ENCODE measurements at regions not wholly inside any gene's neighbourhood (a gene's known extent, or its start where the extent isn't known, plus 50 kb on each side); places are given as distances from the start of the nearest gene placed in this dataset.

GRCh38 chr5:8341406-8341805 is 472.5 kb downstream of the MTRR start:
- H3K9me3 ChIP-seq (ENCODE audit: control insufficient read depth in 4 of 4, insufficient read depth in 3 of 4, low read length in 3 of 4), result no peaks in the 10 kb centered on the region
- no peaks in the 10 kb centered on the region for H3K36me3 ChIP-seq (ENCODE audit: control insufficient read depth in 4 of 4, insufficient read depth in 4 of 4, low read length in 4 of 4)
- no peaks in the 10 kb centered on the region for H3K27me3 ChIP-seq (ENCODE audit: control insufficient read depth in 3 of 3, insufficient read depth in 3 of 3, low read length in 2 of 3)
- 54 to 62% methylated on average over 4 of the region's 4 CpGs for WGBS, 2 donors
- H3K4me3 ChIP-seq, result no peak overlapping the region
- H3K9ac ChIP-seq (ENCODE audit: insufficient read depth in 1 of 2, low read length in 2 of 2), result no peak overlapping the region
- no peak for ATAC-seq (ENCODE audit: insufficient read depth, low FRiP score)
- TF ChIP-seq CTCF (IDR thresholded peaks at IDR 0.05; ENCODE audit: control extremely low read depth, extremely low read depth), result no peak
- no peak for DNase-seq
- no peak overlapping the region for H3K27ac ChIP-seq (ENCODE audit: low read depth in 1 of 2, low read length in 1 of 2)
- H3K4me1 ChIP-seq (ENCODE audit: control insufficient read depth in 5 of 5, insufficient read depth in 5 of 5, low read length in 5 of 5), result no peaks in the 10 kb centered on the region

- H3K27ac ChIP-seq (ENCODE audit: low read depth in 1 of 2, low read length in 1 of 2), result no peak overlapping the region
- no peak for ATAC-seq (ENCODE audit: insufficient read depth, low FRiP score)
- TF ChIP-seq CTCF (IDR thresholded peaks at IDR 0.05; ENCODE audit: control extremely low read depth, extremely low read depth), result no peak
- H3K4me3 ChIP-seq, result no peak overlapping the region
- H3K4me1 ChIP-seq (ENCODE audit: control insufficient read depth in 5 of 5, insufficient read depth in 5 of 5, low read length in 5 of 5), result no peaks in the 10 kb centered on the region
- no peaks in the 10 kb centered on the region for H3K36me3 ChIP-seq (ENCODE audit: control insufficient read depth in 4 of 4, insufficient read depth in 4 of 4, low read length in 4 of 4)
- 65 to 71% methylated on average over 1 of the region's 1 CpG for WGBS, 2 donors
- peaks cover 0 to 4% (median 0%) of the 10 kb centered on the region in 4 donors for H3K9me3 ChIP-seq (ENCODE audit: control insufficient read depth in 4 of 4, insufficient read depth in 3 of 4, low read length in 3 of 4)
- no peak for DNase-seq
- no peak overlapping the region for H3K9ac ChIP-seq (ENCODE audit: insufficient read depth in 1 of 2, low read length in 2 of 2)
- no peaks in the 10 kb centered on the region for H3K27me3 ChIP-seq (ENCODE audit: control insufficient read depth in 3 of 3, insufficient read depth in 3 of 3, low read length in 2 of 3)
These were observed 479.0 kb downstream of the MTRR start for GRCh38 chr5:8347984-8348383.

DNA sequence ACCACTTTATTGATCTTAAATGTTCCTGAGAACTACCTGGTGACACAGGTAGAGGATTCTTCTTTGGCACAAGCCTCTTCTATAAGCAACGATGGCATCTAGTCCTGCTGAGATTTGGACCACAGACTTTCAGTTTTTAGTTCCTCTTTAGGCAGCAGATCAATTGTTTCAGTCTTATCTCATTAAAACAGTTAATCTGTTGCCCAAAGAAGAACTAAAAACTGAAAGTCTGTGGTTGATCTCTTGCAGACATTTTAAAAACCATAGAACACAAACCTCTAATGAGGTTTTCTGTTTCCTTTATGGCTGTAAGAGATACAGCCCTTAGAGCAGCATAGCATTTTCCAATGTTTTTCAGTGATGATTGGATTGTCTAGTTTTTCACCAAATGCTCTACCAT is 480.9 kb downstream of the MTRR start:
- 16 to 45% methylated on average over 1 of the region's 1 CpG for WGBS, 2 donors
- H3K4me3 ChIP-seq, result no peak overlapping the region
- DNase-seq (no peak), ATAC-seq (ENCODE audit: insufficient read depth, low FRiP score) (no peak)
- no peaks in the 10 kb centered on the region for H3K27me3 ChIP-seq (ENCODE audit: control insufficient read depth in 3 of 3, insufficient read depth in 3 of 3, low read length in 2 of 3)
- H3K36me3 ChIP-seq (ENCODE audit: control insufficient read depth in 4 of 4, insufficient read depth in 4 of 4, low read length in 4 of 4), result no peaks in the 10 kb centered on the region
- H3K27ac ChIP-seq (ENCODE audit: low read depth in 1 of 2, low read length in 1 of 2), result no peak overlapping the region
- peaks cover 0 to 4% (median 0%) of the 10 kb centered on the region in 4 donors for H3K9me3 ChIP-seq (ENCODE audit: control insufficient read depth in 4 of 4, insufficient read depth in 3 of 4, low read length in 3 of 4)
- no peak for TF ChIP-seq CTCF (IDR thresholded peaks at IDR 0.05; ENCODE audit: control extremely low read depth, extremely low read depth)
- no peaks in the 10 kb centered on the region for H3K4me1 ChIP-seq (ENCODE audit: control insufficient read depth in 5 of 5, insufficient read depth in 5 of 5, low read length in 5 of 5)
- H3K9ac ChIP-seq (ENCODE audit: insufficient read depth in 1 of 2, low read length in 2 of 2), result no peak overlapping the region

GRCh38 chr5:8350644-8351339 is 481.8 kb downstream of the MTRR start:
- TF ChIP-seq CTCF (IDR thresholded peaks at IDR 0.05; ENCODE audit: control extremely low read depth, extremely low read depth), result no peak
- no peak for DNase-seq
- Histone ChIP-seq H3K4me3 (no peak overlapping the region), H3K4me1 (ENCODE audit: control insufficient read depth in 5 of 5, insufficient read depth in 5 of 5, low read length in 5 of 5) (no peaks in the 10 kb centered on the region), H3K36me3 (ENCODE audit: control insufficient read depth in 4 of 4, insufficient read depth in 4 of 4, low read length in 4 of 4) (no peaks in the 10 kb centered on the region), H3K9me3 (ENCODE audit: control insufficient read depth in 4 of 4, insufficient read depth in 3 of 4, low read length in 3 of 4) (peaks cover 0 to 4% (median 0%) of the 10 kb centered on the region in 4 donors), H3K27me3 (ENCODE audit: control insufficient read depth in 3 of 3, insufficient read depth in 3 of 3, low read length in 2 of 3) (no peaks in the 10 kb centered on the region), H3K27ac (ENCODE audit: low read depth in 1 of 2, low read length in 1 of 2) (no peak overlapping the region), H3K9ac (ENCODE audit: insufficient read depth in 1 of 2, low read length in 2 of 2) (no peak overlapping the region)
- no peak for ATAC-seq (ENCODE audit: insufficient read depth, low FRiP score)
- 57% methylated on average over 6 of the region's 6 CpGs for WGBS, 2 donors

All from lung (tissue), 11 donors.